H1 (cell line): ENCODE measurements at regions not wholly inside any gene's neighbourhood (a gene's known extent, or its start where the extent isn't known, plus 50 kb on each side); places are given as distances from the start of the nearest gene placed in this dataset.

Source experiments
- CTCF ChIA-PET: fragments of 300-600 bp; sonication (Branson Sonifier 250); formaldehyde crosslinking; loops from one replicate; lab custom pipeline; 2021; ENCODE audit not compliant: partially characterized antibody; lab: Charles Lee
- POLR2A ChIA-PET: fragments of 300-600 bp; sonication (Branson Sonifier 250); formaldehyde crosslinking; loops from one replicate; lab custom pipeline; 2021; ENCODE audit warnings: inconsistent platforms; ENCODE audit not compliant: partially characterized antibody; lab: Charles Lee
- DNase-seq, 2 experiments: peaks; one replicate each; pipeline versions ENCODE4 v3.0.0 to v3.0.0-alpha.2; 2010 to 2022; ENCODE audit warnings: low spot score in 2 of 2, low read depth in 1 of 2, mixed read lengths in 1 of 2
- FAIRE-seq: peaks from 2 replicates; lab custom pipeline; 2011; peaks lifted over from hg19 to GRCh38; lab: Jason Lieb, UNC
- H2AFZ ChIP-seq: 2 replicates; pipeline ENCODE4 v1.8.1; 2012; ENCODE audit warnings: low read length, inconsistent platforms
- H2AK5ac ChIP-seq: 2 replicates; pipeline ENCODE4 v1.6.1; 2013; ENCODE audit warnings: low read depth, low read length
- H2BK120ac ChIP-seq: replicated peaks from 2 replicates; pipeline ENCODE3; 2013; ENCODE audit warnings: low read depth, low read length, inconsistent platforms
- H2BK12ac ChIP-seq: 2 replicates; pipeline ENCODE4 v1.6.1; 2013; ENCODE audit warnings: low read depth, low read length
- H2BK15ac ChIP-seq: 2 replicates; pipeline ENCODE4 v1.6.1; 2013; ENCODE audit warnings: low read length
- H2BK20ac ChIP-seq: 2 replicates; pipeline ENCODE4 v1.6.1; 2013; ENCODE audit warnings: low read length
- H2BK5ac ChIP-seq: 2 replicates; pipeline ENCODE4 v1.6.1; 2013; ENCODE audit warnings: low read depth, low read length
- H3K14ac ChIP-seq: 2 replicates; pipeline ENCODE4 v1.6.1; 2013; ENCODE audit warnings: inconsistent platforms; ENCODE audit not compliant: insufficient read length
- H3K18ac ChIP-seq: 2 replicates; pipeline ENCODE4 v1.6.1; 2013; ENCODE audit warnings: low read length; ENCODE audit errors: extremely low read depth
- H3K23ac ChIP-seq: 2 replicates; pipeline ENCODE4 v1.6.1; 2013; ENCODE audit warnings: inconsistent platforms; ENCODE audit not compliant: insufficient read length
- H3K23me2 ChIP-seq: 2 replicates; pipeline ENCODE4 v1.6.1; 2013; ENCODE audit warnings: low read depth, low read length
- H3K27ac ChIP-seq: 2 replicates; pipeline ENCODE4 v1.6.1; 2011; ENCODE audit warnings: low read depth, low read length, inconsistent platforms
- H3K27me3 ChIP-seq, 4 experiments: replicated peaks in 1 of 4; 1 replicate in 1 of 4; 2 replicates in 3 of 4; pipeline versions ENCODE4 v1.6.1 to v1.8.1; 2011 to 2013; ENCODE audit warnings: low read length in 3 of 4, mild to moderate bottlenecking in 3 of 4, inconsistent platforms in 2 of 4, mixed read lengths in 2 of 4, moderate library complexity in 1 of 4; ENCODE audit not compliant: control insufficient read depth in 3 of 4, insufficient read depth in 3 of 4; ENCODE audit errors: extremely low read depth in 1 of 4
- H3K36me3 ChIP-seq, 4 experiments: 2 replicates each; pipeline versions ENCODE4 v1.6.1 to v1.8.1; 2011 to 2013; ENCODE audit warnings: mild to moderate bottlenecking in 4 of 4, low read length in 3 of 4, moderate library complexity in 2 of 4, control low read depth in 1 of 4, inconsistent platforms in 1 of 4; ENCODE audit not compliant: insufficient read depth in 4 of 4, control insufficient read depth in 2 of 4
- H3K4ac ChIP-seq: replicated peaks from 2 replicates; pipeline ENCODE3; 2013; ENCODE audit warnings: low read length, low read depth, mixed read lengths, inconsistent platforms; ENCODE audit not compliant: insufficient read length
- H3K4me1 ChIP-seq, 4 experiments: replicated peaks in 1 of 4; 1 replicate in 1 of 4; 2 replicates in 3 of 4; pipeline versions ENCODE4 v1.6.1 to v1.8.1; 2011 to 2013; ENCODE audit warnings: low read length in 3 of 4, inconsistent platforms in 2 of 4, mixed read lengths in 1 of 4; ENCODE audit not compliant: insufficient read depth in 4 of 4, control insufficient read depth in 3 of 4
- H3K4me2 ChIP-seq, 2 experiments: 2 replicates each; pipeline versions ENCODE4 v1.6.1 to v1.8.1; 2011 to 2013; ENCODE audit warnings: low read depth in 2 of 2, low read length in 2 of 2, control low read depth in 1 of 2, inconsistent platforms in 1 of 2, mild to moderate bottlenecking in 1 of 2; ENCODE audit not compliant: insufficient read depth in 1 of 2
- H3K4me3 ChIP-seq, 4 experiments: fragments of 200-600, 300-600 bp in 1 of 4; sonication (generic), shearing (Covaris generic), sonication (Bioruptor Twin) in 1 of 4; 2 replicates each; pipeline versions ENCODE4 v1.5.1 to v1.8.1; 2011 to 2016; ENCODE audit warnings: low read length in 4 of 4, low read depth in 3 of 4, control low read depth in 2 of 4, inconsistent platforms in 2 of 4, mild to moderate bottlenecking in 2 of 4, mixed read lengths in 1 of 4, moderate library complexity in 1 of 4; ENCODE audit not compliant: insufficient read depth in 2 of 4; ENCODE audit errors: extremely low read depth in 1 of 4
- H3K56ac ChIP-seq: replicated peaks from 2 replicates; pipeline ENCODE3; 2013; ENCODE audit warnings: low read depth, mild to moderate bottlenecking, mixed read lengths, low read length, inconsistent platforms; ENCODE audit not compliant: insufficient read length
- H3K79me1 ChIP-seq: 2 replicates; pipeline ENCODE4 v1.6.1; 2013; ENCODE audit warnings: low read depth, low read length, control low read depth
- H3K79me2 ChIP-seq, 2 experiments: 2 replicates each; pipeline versions ENCODE4 v1.6.1 to v1.8.1; 2012 to 2013; ENCODE audit warnings: low read length in 2 of 2, mild to moderate bottlenecking in 2 of 2, inconsistent platforms in 1 of 2; ENCODE audit not compliant: insufficient read depth in 2 of 2, control insufficient read depth in 1 of 2
- H3K9ac ChIP-seq, 4 experiments: replicated peaks in 1 of 4; 1 replicate in 1 of 4; 2 replicates in 3 of 4; pipeline versions ENCODE4 v1.6.1 to v1.8.1; 2011 to 2013; ENCODE audit warnings: low read depth in 3 of 4, low read length in 3 of 4, control low read depth in 2 of 4, mild to moderate bottlenecking in 2 of 4, moderate library complexity in 2 of 4, inconsistent platforms in 1 of 4; ENCODE audit errors: extremely low read depth in 1 of 4
- H3K9me3 ChIP-seq, 2 experiments: 2 replicates each; pipeline versions ENCODE4 v1.6.1 to v1.8.1; 2012 to 2013; ENCODE audit warnings: mild to moderate bottlenecking in 2 of 2, moderate library complexity in 2 of 2, control low read depth in 1 of 2, inconsistent platforms in 1 of 2, low read depth in 1 of 2, low read length in 1 of 2, mixed read lengths in 1 of 2; ENCODE audit not compliant: insufficient read depth in 2 of 2
- H4K20me1 ChIP-seq, 2 experiments: replicated peaks in 1 of 2; 2 replicates each; pipeline versions ENCODE3 to v1.8.1; 2011 to 2013; ENCODE audit warnings: inconsistent platforms in 2 of 2, low read length in 2 of 2, mild to moderate bottlenecking in 1 of 2; ENCODE audit not compliant: insufficient read depth in 2 of 2, control insufficient read depth in 1 of 2
- H4K5ac ChIP-seq: 2 replicates; pipeline ENCODE4 v1.6.1; 2013; ENCODE audit warnings: low read length, low read depth, mixed read lengths, inconsistent platforms; ENCODE audit not compliant: insufficient read length
- H4K8ac ChIP-seq: 2 replicates; pipeline ENCODE4 v1.8.0; 2013; ENCODE audit warnings: mild to moderate bottlenecking, moderate library complexity, low read length, inconsistent platforms; ENCODE audit not compliant: insufficient read depth; ENCODE audit errors: extremely low read depth
- H4K91ac ChIP-seq: replicated peaks from 2 replicates; pipeline ENCODE3; 2013; ENCODE audit warnings: low read length, mixed read lengths, inconsistent platforms; ENCODE audit not compliant: insufficient read length
- ASH2L ChIP-seq: fragments of 200-600, 300-600 bp; sonication (generic); IDR thresholded peaks from one replicate; pipeline ENCODE4 v1.7.1; 2017; ENCODE audit warnings: low read length
- BCL11A ChIP-seq, 2 experiments: IDR thresholded peaks; one replicate each; pipeline ENCODE4 v1.6.1; 2011; ENCODE audit warnings: low read depth in 2 of 2, low read length in 2 of 2, mild to moderate bottlenecking in 2 of 2
- CBX5 ChIP-seq: fragments of 300-800, 300-1000 bp; sonication (generic); IDR thresholded peaks from 2 replicates; pipeline ENCODE4 v1.7.1; 2016; ENCODE audit warnings: antibody characterized with exemption, low read length, low read depth
- EP300 ChIP-seq, 2 experiments: IDR thresholded peaks; 1 replicate in 1 of 2; 2 replicates in 1 of 2; pipeline ENCODE4 v1.6.1; 2011 to 2012; ENCODE audit warnings: low read depth in 2 of 2, low read length in 2 of 2, mild to moderate bottlenecking in 2 of 2, borderline replicate concordance in 1 of 2, inconsistent platforms in 1 of 2, moderate library complexity in 1 of 2
- HDAC6 ChIP-seq: IDR thresholded peaks from one replicate; pipeline ENCODE4 v1.7.1; 2012; ENCODE audit warnings: low read depth, mild to moderate bottlenecking, inconsistent platforms, low read length, moderate library complexity
- JUN ChIP-seq: IDR thresholded peaks from 2 replicates; pipeline ENCODE4 v1.6.1; 2011; ENCODE audit warnings: low read depth, mild to moderate bottlenecking, improper control_type of control experiment, low read length
- NRF1 ChIP-seq: IDR thresholded peaks from 2 replicates; pipeline ENCODE4 v1.6.1; 2011; ENCODE audit warnings: mild to moderate bottlenecking, low read depth, low read length, improper control_type of control experiment
- POLR2A ChIP-seq, 2 experiments: IDR thresholded peaks; 1 replicate in 1 of 2; 2 replicates in 1 of 2; pipeline ENCODE4 v1.6.1; 2011; ENCODE audit warnings: low read depth in 2 of 2, low read length in 2 of 2, mild to moderate bottlenecking in 2 of 2; ENCODE audit errors: control extremely low read depth in 1 of 2
- POLR2AphosphoS5 ChIP-seq: IDR thresholded peaks from 2 replicates; pipeline ENCODE4 v1.6.1; 2011; ENCODE audit warnings: low read depth, low read length
- RFX5 ChIP-seq: IDR thresholded peaks from 2 replicates; pipeline ENCODE4 v1.6.1; 2011; ENCODE audit warnings: low read depth, low read length, improper control_type of control experiment, borderline replicate concordance
- RXRA ChIP-seq: IDR thresholded peaks from 2 replicates; pipeline ENCODE4 v1.6.1; 2011; ENCODE audit warnings: low read depth, mild to moderate bottlenecking, low read length, moderate library complexity; ENCODE audit not compliant: insufficient read depth
- SAP30 ChIP-seq: fragments of 300-600 bp; sonication (generic); IDR thresholded peaks from 2 replicates; pipeline ENCODE4 v1.7.1; 2012; ENCODE audit warnings: low read length, moderate library complexity, mild to moderate bottlenecking, inconsistent platforms; ENCODE audit not compliant: insufficient read depth, insufficient replicate concordance
- SIN3A ChIP-seq, 2 experiments: IDR thresholded peaks in 1 of 2; conservative IDR thresholded peaks in 1 of 2; 2 replicates each; pipeline ENCODE4 v1.6.1; 2011 to 2012; ENCODE audit warnings: low read length in 2 of 2, improper control_type of control experiment in 1 of 2, low read depth in 1 of 2, mild to moderate bottlenecking in 1 of 2
- SP2 ChIP-seq: IDR thresholded peaks from 2 replicates; pipeline ENCODE4 v1.6.1; 2012; ENCODE audit warnings: mild to moderate bottlenecking, low read length, inconsistent platforms
- SP4 ChIP-seq: IDR thresholded peaks from 2 replicates; pipeline ENCODE4 v1.6.1; 2012; ENCODE audit warnings: low read length, inconsistent platforms
- SUZ12 ChIP-seq: fragments of 200-600 bp; sonication (generic); IDR thresholded peaks from 2 replicates; pipeline ENCODE4 v1.6.1; 2012; ENCODE audit warnings: mild to moderate bottlenecking, inconsistent platforms, low read length, moderate library complexity, mixed read lengths
- TCF12 ChIP-seq: IDR thresholded peaks from 2 replicates; pipeline ENCODE4 v1.6.1; 2011; ENCODE audit warnings: low read depth, mild to moderate bottlenecking, low read length

- Histone ChIP-seq H4K20me1 (no peaks in the 10 kb centered on the region), H2AFZ (no peak overlapping the region), H2BK12ac (no peak overlapping the region), H4K5ac (no peak overlapping the region), H2AK5ac (no peak overlapping the region), H3K36me3 (no peaks in the 10 kb centered on the region), H2BK20ac (no peak overlapping the region), H3K18ac (no peak overlapping the region), H4K91ac (no peak overlapping the region), H3K23ac (no peak overlapping the region), H2BK120ac (no peak overlapping the region), H3K9me3 (no peaks in the 10 kb centered on the region), H2BK5ac (no peak overlapping the region), H3K27me3 (no peaks in the 10 kb centered on the region), H4K8ac (no peak overlapping the region), H3K4me1 (no peaks in the 10 kb centered on the region), H3K56ac (no peak overlapping the region), H3K4ac (no peak overlapping the region), H3K4me2 (no peak overlapping the region), H3K23me2 (no peaks in the 10 kb centered on the region), H2BK15ac (no peak overlapping the region), H3K79me2 (no peaks in the 10 kb centered on the region), H3K4me3 (no peak overlapping the region), H3K9ac (no peak overlapping the region), H3K27ac (no peak overlapping the region), H3K14ac (no peak overlapping the region), H3K79me1 (no peaks in the 10 kb centered on the region)
- POLR2A ChIA-PET, result no interaction called here
- DNase-seq (no peak), FAIRE-seq (no peak)
- TF ChIP-seq ASH2L, result no peak
- no peak for TF ChIP-seq SAP30
- TF ChIP-seq SIN3A (conservative IDR thresholded peaks at IDR 0.05 in 1 of 2, IDR thresholded peaks at IDR 0.05 in 1 of 2; ENCODE audit: low read depth in 1 of 2, low read length in 2 of 2), result no peak
- TF ChIP-seq POLR2AphosphoS5, result no peak
- TF ChIP-seq TCF12, result no peak
- TF ChIP-seq RFX5, result no peak
- TF ChIP-seq SP2, result no peak
- TF ChIP-seq BCL11A (IDR thresholded peaks at IDR 0.05; ENCODE audit: low read depth in 2 of 2, low read length in 2 of 2), result no peak
- TF ChIP-seq SUZ12, result no peak
- no peak for TF ChIP-seq JUN
- no peak for TF ChIP-seq SP4
- no peak for TF ChIP-seq NRF1
- TF ChIP-seq POLR2A (IDR thresholded peaks at IDR 0.05; ENCODE audit: control extremely low read depth in 1 of 2, low read depth in 2 of 2, low read length in 2 of 2), result no peak
- TF ChIP-seq HDAC6, result no peak
- no peak for TF ChIP-seq EP300 (IDR thresholded peaks at IDR 0.05; ENCODE audit: borderline replicate concordance in 1 of 2, low read depth in 2 of 2, low read length in 2 of 2)
- TF ChIP-seq CBX5, result no peak
- no peak for TF ChIP-seq RXRA
- CTCF ChIA-PET, result no interaction called here
Measured at GRCh38 chr2:139550873-139551272, 770.7 kb upstream of the NXPH2 start.
